Activated naive CD8-positive, alpha-beta T cell (primary cell): ENCODE measurements at regions not wholly inside any gene's neighbourhood (a gene's known extent, or its start where the extent isn't known, plus 50 kb on each side); places are given as distances from the start of the nearest gene placed in this dataset.

ENCODE experiments used
- H3K27ac Mint-ChIP-seq: one replicate; pipeline ENCODE4 v1.8.0; 2021; ENCODE audit warnings: mixed read lengths
- H3K27me3 Mint-ChIP-seq: one replicate; pipeline ENCODE4 v1.8.0; 2021; ENCODE audit warnings: mixed read lengths
- H3K36me3 Mint-ChIP-seq: one replicate; pipeline ENCODE4 v1.8.0; 2021; ENCODE audit warnings: mixed read lengths
- H3K4me1 Mint-ChIP-seq: one replicate; pipeline ENCODE4 v1.8.0; 2021; ENCODE audit warnings: low read depth, mixed read lengths
- H3K4me3 Mint-ChIP-seq: one replicate; pipeline ENCODE4 v1.8.0; 2021; ENCODE audit warnings: mild to moderate bottlenecking, mixed read lengths
- H3K9me3 Mint-ChIP-seq: one replicate; pipeline ENCODE4 v1.8.0; 2021; ENCODE audit warnings: low read depth, mixed read lengths

- Mint-ChIP-seq H3K9me3 (no peaks in the 10 kb centered on the region), H3K4me3 (no peak overlapping the region), H3K4me1 (no peaks in the 10 kb centered on the region), H3K27ac (no peak overlapping the region), H3K36me3 (no peaks in the 10 kb centered on the region), H3K27me3 (peaks cover under 1% of the 10 kb centered on the region)
These were observed 102.7 kb upstream of the TOP1 start for GRCh38 chr20:40925829-40926510.

GRCh38 chr20:40926928-40927327, 101.7 kb upstream of the TOP1 start:
- Mint-ChIP-seq H3K27me3 (no peaks in the 10 kb centered on the region), H3K4me1 (no peaks in the 10 kb centered on the region), H3K4me3 (no peak overlapping the region), H3K27ac (no peak overlapping the region), H3K36me3 (no peaks in the 10 kb centered on the region), H3K9me3 (no peaks in the 10 kb centered on the region)

- peaks cover 5% of the 10 kb centered on the region for H3K36me3 Mint-ChIP-seq
These were observed 98.1 kb upstream of the TOP1 start for GRCh38 chr20:40930561-40930960.

GRCh38 chr20:40931410-40932044, 97.1 kb upstream of the TOP1 start:
- Mint-ChIP-seq H3K4me3 (no peak overlapping the region), H3K27ac (no peak overlapping the region), H3K9me3 (peaks cover 8% of the 10 kb centered on the region), H3K4me1 (no peaks in the 10 kb centered on the region), H3K27me3 (no peaks in the 10 kb centered on the region), H3K36me3 (peaks cover 5% of the 10 kb centered on the region)

More at GRCh38 chr20:40930561-40930960, 98.1 kb upstream of the TOP1 start:
- peaks cover 8% of the 10 kb centered on the region for H3K9me3 Mint-ChIP-seq
- H3K27ac Mint-ChIP-seq, result no peak overlapping the region
- H3K4me1 Mint-ChIP-seq, result no peaks in the 10 kb centered on the region
- H3K27me3 Mint-ChIP-seq, result no peaks in the 10 kb centered on the region
- H3K4me3 Mint-ChIP-seq, result no peak overlapping the region

- no peaks in the 10 kb centered on the region for H3K4me1 Mint-ChIP-seq
- H3K4me3 Mint-ChIP-seq, result no peak overlapping the region
- H3K36me3 Mint-ChIP-seq, result peaks cover 5% of the 10 kb centered on the region
- H3K27ac Mint-ChIP-seq, result no peak overlapping the region
- H3K9me3 Mint-ChIP-seq, result peaks cover 8% of the 10 kb centered on the region
- H3K27me3 Mint-ChIP-seq, result no peaks in the 10 kb centered on the region
These were observed 96.2 kb upstream of the TOP1 start for GRCh38 chr20:40932436-40932835.

- Mint-ChIP-seq H3K27ac (no peak overlapping the region), H3K27me3 (no peaks in the 10 kb centered on the region), H3K4me3 (no peak overlapping the region)
These were observed 94.9 kb upstream of the TOP1 start for GRCh38 chr20:40933758-40934157.

GRCh38 chr20:40938020-40938419, 90.6 kb upstream of the TOP1 start:
- Mint-ChIP-seq H3K27ac (no peak overlapping the region), H3K4me3 (no peak overlapping the region), H3K36me3 (peaks cover 5% of the 10 kb centered on the region), H3K9me3 (peaks cover 8% of the 10 kb centered on the region), H3K27me3 (no peaks in the 10 kb centered on the region), H3K4me1 (no peaks in the 10 kb centered on the region)

More at GRCh38 chr20:40933758-40934157, 94.9 kb upstream of the TOP1 start:
- Mint-ChIP-seq H3K36me3 (peaks cover 5% of the 10 kb centered on the region), H3K4me1 (no peaks in the 10 kb centered on the region), H3K9me3 (peaks cover 8% of the 10 kb centered on the region)

- Mint-ChIP-seq H3K4me1 (no peaks in the 10 kb centered on the region), H3K27me3 (no peaks in the 10 kb centered on the region), H3K27ac (no peak overlapping the region), H3K36me3 (no peaks in the 10 kb centered on the region), H3K4me3 (no peak overlapping the region), H3K9me3 (no peaks in the 10 kb centered on the region)
These were observed 89.0 kb upstream of the TOP1 start for GRCh38 chr20:40939667-40940066.

- no peaks in the 10 kb centered on the region for H3K27me3 Mint-ChIP-seq
- H3K9me3 Mint-ChIP-seq, result no peaks in the 10 kb centered on the region
- no peaks in the 10 kb centered on the region for H3K36me3 Mint-ChIP-seq
- H3K4me1 Mint-ChIP-seq, result no peaks in the 10 kb centered on the region
- no peak overlapping the region for H3K27ac Mint-ChIP-seq
- H3K4me3 Mint-ChIP-seq, result no peak overlapping the region
These were observed 87.5 kb upstream of the TOP1 start for GRCh38 chr20:40941133-40941610.

- Mint-ChIP-seq H3K27ac (no peak overlapping the region), H3K9me3 (no peaks in the 10 kb centered on the region), H3K36me3 (no peaks in the 10 kb centered on the region), H3K4me1 (no peaks in the 10 kb centered on the region), H3K4me3 (no peak overlapping the region), H3K27me3 (no peaks in the 10 kb centered on the region)
These were observed 86.6 kb upstream of the TOP1 start for GRCh38 chr20:40942006-40942405.

GRCh38 chr20:40942775-40943174, 85.8 kb upstream of the TOP1 start:
- Mint-ChIP-seq H3K36me3 (no peaks in the 10 kb centered on the region), H3K4me1 (no peaks in the 10 kb centered on the region), H3K27ac (no peak overlapping the region), H3K4me3 (no peak overlapping the region), H3K9me3 (no peaks in the 10 kb centered on the region), H3K27me3 (no peaks in the 10 kb centered on the region)

- H3K9me3 Mint-ChIP-seq, result no peaks in the 10 kb centered on the region
- no peak overlapping the region for H3K27ac Mint-ChIP-seq
- H3K4me1 Mint-ChIP-seq, result no peaks in the 10 kb centered on the region
- H3K4me3 Mint-ChIP-seq, result no peak overlapping the region
- no peaks in the 10 kb centered on the region for H3K27me3 Mint-ChIP-seq
- no peaks in the 10 kb centered on the region for H3K36me3 Mint-ChIP-seq
These were observed 85.0 kb upstream of the TOP1 start for GRCh38 chr20:40943591-40943990.

- Mint-ChIP-seq H3K36me3 (no peaks in the 10 kb centered on the region), H3K27ac (no peak overlapping the region), H3K27me3 (no peaks in the 10 kb centered on the region), H3K4me3 (no peak overlapping the region), H3K4me1 (no peaks in the 10 kb centered on the region), H3K9me3 (no peaks in the 10 kb centered on the region)
These were observed 83.4 kb upstream of the TOP1 start for GRCh38 chr20:40945189-40945588.

- no peaks in the 10 kb centered on the region for H3K27me3 Mint-ChIP-seq
- H3K36me3 Mint-ChIP-seq, result no peaks in the 10 kb centered on the region
- no peak overlapping the region for H3K4me3 Mint-ChIP-seq
- H3K4me1 Mint-ChIP-seq, result no peaks in the 10 kb centered on the region
- H3K9me3 Mint-ChIP-seq, result no peaks in the 10 kb centered on the region
- H3K27ac Mint-ChIP-seq, result no peak overlapping the region
These were observed 82.7 kb upstream of the TOP1 start for GRCh38 chr20:40945754-40946450.

GRCh38 chr20:40946451-40946850, 82.2 kb upstream of the TOP1 start:
- no peaks in the 10 kb centered on the region for H3K36me3 Mint-ChIP-seq
- no peaks in the 10 kb centered on the region for H3K4me1 Mint-ChIP-seq
- no peaks in the 10 kb centered on the region for H3K27me3 Mint-ChIP-seq
- H3K9me3 Mint-ChIP-seq, result no peaks in the 10 kb centered on the region
- H3K27ac Mint-ChIP-seq, result no peak overlapping the region
- H3K4me3 Mint-ChIP-seq, result no peak overlapping the region
